GM19324 (cell line): ENCODE measurements at regions not wholly inside any gene's neighbourhood (a gene's known extent, or its start where the extent isn't known, plus 50 kb on each side); places are given as distances from the start of the nearest gene placed in this dataset.

Experiments
- ATAC-seq: cut with Tn5 transposase; IDR thresholded peaks from one replicate; pipeline ENCODE4 v1.9.1; 2021; ENCODE audit warnings: mild to moderate bottlenecking, moderate library complexity; ENCODE audit not compliant: unreplicated experiment, low FRiP score

DNA sequence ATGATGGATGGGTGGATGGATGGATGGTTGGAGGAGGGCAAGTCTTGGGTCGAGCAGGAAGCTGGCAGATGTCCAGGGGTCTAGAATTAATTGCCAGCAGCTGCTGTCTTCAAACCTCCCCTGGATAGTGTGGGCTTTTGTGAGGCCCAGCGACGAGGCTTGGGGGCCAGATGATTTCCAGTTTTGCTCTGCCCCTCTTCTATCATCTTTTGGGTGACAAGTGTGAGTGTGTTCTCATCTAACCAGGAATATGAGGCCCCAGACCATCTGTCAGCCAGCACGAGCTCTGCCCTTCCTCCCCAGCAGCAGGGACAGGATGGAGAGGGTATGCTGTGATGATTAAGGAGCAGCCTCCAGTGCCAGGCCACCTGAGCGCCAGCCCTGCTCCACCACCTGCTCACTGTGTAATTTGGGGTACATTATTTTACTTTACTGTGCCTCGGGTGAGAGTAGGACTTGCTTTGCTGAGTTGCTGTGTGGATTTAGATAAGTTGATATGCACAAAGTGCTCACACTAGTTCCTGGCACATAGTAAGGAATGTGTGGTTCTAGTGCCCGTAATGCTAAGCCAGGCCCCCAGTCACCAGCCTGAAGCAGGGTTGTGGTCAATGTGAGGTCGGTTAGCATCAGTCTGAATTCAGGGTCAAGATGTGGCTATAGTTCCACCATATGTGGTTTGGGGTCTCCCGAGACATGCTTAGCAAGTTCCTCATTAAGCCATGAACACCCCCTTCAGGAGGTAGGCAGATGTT is 251.1 kb downstream of the CYP26B1 start:
- no peak for ATAC-seq

DNA sequence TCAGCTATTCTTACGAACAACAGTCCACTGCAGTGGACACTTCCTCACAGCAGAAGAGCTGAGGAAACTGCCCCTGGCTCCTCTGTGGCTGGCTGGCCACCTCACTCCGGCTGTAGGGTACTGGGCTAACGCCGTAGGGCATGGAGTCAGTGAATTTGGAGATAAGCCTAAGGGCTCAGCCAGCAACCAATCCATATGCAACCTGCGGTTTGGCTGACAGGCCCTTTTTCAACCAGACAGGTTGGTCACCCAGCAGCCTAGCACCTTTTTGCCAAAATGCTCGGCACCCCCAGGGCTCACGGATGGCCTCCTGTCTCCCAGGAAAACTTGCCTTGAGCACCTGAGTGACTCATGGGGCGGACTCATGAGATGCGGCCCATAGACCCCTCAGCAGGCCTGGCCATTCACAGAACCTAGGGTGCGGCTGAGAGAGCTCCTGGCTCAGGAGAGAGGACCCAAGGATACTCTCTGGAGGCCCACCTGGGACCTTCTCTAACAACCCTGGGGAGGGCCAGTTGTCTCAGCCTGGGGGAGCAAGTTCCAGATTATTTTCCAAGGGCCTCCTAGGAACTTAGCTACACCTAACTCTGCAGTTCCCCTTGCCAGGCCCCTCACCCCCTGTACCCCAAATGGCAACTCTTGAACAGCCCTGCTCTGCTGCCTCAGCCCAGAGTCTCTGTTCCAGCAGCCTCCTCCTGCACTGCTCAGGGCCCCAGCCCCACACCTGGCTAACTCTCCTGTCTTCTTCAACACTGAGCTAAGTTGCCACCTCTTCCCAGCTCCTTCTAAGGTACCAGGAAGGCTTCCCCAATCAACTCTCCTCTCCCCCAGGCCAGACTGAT is 252.1 kb downstream of the CYP26B1 start:
- no peak for ATAC-seq

DNA sequence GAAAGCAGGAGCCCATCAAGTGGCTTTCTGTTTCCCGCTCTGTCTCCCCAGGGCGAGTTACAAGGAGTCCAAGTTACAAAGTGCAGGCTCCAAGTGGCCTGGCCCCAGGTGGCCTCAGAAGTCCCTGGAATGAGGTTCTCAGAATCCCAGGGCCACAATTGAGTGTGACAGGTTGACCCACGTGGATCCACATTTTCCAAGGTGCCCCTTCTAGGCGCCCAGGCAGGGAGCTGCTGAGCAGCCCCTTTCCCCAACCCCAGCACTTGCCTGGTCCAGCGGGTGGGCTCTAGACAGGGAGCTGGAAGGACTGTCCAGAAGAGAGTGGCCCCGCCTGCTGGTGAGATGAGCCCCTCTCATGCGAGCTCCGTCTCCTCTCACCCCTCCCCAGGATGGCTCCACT is 253.4 kb downstream of the CYP26B1 start:
- ATAC-seq: no peak

DNA sequence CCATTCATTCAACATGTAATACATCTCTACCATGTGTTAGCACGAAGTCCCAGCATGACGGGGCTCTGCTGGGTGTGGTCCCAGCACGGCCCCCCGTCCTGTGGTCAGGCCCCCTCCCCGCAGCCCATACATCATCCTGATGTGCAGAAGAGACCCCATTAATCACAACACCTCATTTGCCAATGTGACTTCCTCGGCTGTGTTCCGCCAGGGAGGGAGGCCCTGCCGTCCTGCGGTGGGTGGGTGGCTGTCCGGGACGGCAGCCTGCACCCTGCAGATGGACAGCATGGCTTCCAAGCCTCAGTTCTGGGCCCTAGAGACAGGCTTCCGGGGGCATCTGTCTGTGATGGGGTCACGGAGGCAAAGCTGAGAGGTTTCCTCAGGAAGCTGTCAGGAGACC is 254.0 kb downstream of the CYP26B1 start:
- ATAC-seq: no peak

DNA sequence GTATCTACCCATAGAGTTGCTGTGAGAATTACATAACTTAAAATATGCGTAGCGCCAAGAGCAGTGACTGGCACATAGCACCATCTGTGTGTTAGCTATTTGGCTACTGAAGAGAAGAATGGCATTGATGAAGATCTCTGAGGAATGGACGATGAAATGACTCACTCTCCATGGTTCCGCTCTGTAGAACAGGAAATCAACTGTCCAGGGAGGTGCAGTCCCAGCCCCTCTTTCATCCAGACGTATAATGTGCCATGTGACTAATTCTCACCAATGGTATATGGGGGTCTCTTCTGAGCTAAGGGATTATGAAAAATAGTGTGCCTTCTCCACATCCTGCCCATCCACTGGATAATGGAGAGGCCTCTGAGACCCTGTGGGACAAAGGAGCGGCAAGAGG is 254.8 kb downstream of the CYP26B1 start:
- no peak for ATAC-seq

DNA sequence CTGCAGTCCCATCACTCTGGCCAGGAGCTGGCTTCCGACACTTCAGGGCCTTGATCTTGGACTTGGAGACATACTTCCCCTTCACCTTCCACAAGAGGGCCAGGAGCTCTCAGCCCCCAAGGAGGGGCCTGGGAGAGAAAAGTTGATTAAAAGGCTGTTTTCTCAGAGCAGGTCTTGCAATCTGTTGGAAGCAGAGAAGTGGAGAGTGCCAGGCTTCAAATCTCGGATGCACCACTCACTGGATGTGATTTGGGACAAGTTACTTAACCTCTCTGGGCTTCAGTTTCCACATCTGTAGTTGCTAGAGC is 255.3 kb downstream of the CYP26B1 start:
- no peak for ATAC-seq

DNA sequence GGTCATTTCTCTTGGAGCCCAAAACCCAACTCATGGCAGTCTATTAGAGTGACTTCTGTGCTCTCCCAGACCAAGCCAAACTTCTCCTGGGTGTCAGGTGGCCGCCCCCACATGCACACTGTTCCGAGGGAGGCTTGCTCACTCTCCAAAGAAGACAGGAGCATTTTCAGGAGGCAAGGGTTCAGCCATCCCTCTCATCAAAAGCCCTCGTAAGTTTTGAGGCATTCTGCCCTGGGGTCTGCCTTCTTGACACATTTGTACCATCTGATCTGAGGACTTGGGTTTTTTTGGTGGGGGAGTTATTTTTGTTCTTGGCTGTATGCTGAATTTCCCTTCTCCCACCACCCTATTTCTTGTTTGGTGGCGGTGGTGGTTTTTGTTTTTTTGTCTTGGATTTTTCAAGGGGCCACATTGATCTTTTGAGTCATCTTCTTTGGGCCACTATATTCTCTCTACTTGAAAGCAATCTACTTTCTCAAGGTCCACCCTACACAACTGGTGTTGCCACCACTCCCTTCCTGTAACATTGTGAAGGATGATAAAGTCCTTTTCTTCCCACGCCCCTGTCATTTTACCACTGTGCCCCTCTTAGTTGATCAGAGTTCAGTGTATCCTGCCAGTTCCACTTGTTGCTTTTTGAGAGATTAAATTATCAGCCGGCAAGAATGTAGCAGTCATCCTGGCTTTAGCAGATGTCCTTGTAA is 255.8 kb downstream of the CYP26B1 start:
- no peak for ATAC-seq

DNA sequence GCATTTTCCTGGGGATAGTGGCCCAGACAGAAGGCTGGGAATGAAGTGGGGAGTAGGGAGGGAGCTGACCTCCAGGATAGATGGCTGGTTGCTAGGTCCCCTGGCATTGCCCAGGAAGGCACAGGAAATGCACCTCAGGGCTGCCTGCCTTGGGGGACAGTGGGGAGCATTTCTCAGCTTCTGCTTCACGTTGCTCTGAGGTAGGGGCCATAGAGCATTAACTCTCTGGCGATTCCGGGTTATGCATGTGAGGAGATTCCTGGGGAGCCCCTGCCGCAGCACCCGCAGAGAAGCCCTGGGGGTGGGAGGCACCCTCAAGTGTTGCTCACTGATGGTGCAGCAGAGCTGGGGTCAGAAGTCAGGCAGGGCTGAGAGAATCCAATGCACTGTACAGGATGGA is 256.5 kb downstream of the CYP26B1 start:
- no peak for ATAC-seq

DNA sequence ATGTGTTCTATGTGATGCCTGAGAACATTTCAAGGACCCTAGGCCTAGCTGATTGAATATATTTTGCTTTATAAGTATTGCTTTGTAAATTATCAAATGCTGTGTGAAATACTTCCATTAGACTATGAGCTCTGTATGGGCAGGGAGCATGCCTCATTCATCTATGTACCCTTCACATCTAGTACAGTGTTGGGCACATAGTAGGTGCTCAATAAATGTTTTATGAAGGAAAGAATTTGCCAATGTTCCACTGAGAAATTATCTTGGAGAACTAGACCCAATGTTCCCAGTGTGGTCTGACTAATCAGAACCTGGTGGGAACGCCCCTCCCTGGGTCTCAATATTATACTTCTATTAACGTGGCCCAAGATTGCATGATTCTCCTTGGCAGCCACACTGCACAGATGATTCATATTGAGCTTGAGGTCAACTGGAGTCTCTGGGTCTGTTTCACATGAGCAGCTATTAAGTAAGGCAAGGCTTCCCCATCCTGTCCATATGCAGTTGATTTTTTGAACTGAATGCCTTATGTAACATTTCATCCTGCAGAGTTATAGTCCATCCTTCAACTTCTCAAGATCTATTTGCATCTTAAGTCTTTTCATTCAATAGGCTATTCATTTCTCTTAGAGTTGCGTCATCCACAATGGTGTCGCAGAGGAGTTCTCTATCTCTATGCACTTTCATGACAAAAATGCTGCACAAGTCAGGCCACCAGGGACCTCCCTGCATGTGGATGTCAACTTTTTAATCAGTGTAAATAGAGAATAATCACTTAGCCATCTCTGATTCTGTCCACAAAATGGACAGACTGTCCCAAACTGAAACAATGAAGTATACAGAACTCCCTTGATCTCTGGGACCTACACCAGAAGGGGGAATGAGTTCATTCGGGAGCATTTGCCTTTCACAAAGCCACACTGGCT is 257.6 kb downstream of the CYP26B1 start:
- ATAC-seq: no peak

DNA sequence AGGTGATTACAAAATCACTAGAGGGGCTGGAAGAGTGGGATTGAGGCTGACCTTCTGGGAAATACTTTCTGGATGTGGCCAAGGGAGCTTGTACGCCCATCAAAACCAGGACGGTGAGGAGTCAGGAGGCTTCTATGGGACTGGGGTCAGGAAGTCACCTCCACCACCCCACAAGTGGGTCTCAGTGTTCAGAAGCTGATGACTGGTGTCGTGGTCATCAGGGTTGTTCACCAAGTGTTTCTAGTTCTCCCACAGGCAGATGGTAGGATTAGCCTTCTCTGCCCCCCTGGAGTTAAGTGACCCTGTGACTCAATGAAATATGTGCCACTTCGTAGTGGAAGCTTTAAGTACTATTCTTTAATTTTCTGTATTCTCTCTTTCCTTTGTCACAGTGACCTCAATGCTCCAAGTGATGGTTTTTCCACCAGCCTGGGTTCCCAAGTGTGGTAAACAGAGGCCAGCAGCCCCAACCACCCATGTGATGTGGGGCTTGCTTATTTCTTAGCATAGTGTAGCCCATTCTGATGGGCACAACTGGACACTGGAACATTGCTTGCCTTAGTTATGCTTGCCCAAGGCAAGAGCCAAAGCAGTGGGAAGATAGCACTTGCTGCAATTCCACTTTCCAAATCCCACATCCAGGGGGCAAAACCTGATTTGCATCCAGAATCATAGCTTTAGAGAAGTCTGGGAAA is 258.8 kb downstream of the CYP26B1 start:
- ATAC-seq: no peak

DNA sequence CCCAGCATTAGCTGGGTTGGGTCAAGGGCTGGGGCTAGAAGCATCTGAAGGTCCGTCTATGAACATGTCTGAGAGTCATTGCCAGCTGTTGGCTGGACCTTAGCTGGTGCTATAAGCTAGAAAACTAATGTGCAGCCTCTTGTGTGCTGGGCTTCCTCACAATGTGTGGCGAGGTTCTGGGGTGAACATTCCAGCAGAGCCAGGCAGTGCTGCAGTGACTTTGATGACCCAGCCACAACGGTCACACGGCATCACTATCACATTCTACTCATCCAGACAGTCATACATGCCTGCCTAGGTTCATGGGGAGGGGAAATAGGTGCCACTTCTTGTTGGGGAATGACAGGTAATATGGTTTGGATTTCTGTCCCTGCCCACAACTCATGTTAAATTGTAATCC is 260.5 kb downstream of the CYP26B1 start:
- ATAC-seq: no peak

DNA sequence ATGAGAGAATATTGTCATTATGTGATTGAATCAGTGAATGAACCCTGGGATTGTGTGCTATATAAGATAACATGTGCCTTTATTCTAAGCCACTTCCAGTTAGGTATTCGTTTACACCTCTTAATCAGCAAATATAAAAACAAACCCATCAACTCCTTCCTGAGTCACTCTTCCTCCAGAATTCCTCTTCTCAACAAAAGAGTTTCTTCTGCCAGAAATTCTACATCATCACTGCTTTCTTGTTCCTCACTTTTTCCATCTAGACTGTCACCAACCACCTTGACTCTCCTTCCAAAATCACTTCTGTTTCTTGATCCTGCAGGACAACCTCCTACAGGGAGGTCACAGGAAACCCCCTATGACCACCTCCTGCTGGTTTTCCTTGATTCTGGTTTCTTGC is 261.4 kb downstream of the CYP26B1 start:
- ATAC-seq: no peak

DNA sequence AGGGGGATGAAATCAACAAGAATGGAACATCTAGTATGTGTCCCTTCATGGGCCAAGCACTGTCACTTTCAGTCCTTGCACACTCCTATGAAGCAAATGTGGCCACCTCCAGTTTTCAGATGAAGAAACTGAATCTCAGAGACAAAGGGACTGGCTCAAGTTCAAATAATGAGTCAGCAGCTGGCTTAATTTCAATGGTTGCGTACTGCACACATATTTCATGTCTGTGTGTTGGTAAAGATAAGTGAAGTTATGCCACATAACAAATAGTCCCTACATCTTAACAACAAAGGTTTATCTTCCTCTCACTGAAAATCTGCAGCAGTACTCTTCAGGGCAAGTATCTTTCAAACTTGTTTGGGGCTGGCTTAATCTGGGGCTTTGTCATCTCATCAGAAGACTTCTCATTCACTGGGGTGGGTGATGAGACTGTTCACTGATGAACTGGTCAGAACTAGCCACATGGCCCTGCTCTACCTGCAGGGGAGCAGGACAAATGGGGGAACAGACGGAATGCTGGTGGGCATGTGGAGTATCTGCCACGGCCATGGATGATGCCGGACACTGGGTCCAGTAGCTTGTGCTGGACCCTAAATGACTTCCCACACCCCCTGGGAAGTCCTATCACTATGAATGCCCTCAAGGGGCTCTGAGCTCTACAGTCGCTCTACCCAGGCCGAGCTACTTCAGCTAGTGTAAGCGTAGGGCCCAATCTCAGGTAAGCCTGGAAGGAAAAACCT is 263.2 kb downstream of the CYP26B1 start:
- no peak for ATAC-seq

DNA sequence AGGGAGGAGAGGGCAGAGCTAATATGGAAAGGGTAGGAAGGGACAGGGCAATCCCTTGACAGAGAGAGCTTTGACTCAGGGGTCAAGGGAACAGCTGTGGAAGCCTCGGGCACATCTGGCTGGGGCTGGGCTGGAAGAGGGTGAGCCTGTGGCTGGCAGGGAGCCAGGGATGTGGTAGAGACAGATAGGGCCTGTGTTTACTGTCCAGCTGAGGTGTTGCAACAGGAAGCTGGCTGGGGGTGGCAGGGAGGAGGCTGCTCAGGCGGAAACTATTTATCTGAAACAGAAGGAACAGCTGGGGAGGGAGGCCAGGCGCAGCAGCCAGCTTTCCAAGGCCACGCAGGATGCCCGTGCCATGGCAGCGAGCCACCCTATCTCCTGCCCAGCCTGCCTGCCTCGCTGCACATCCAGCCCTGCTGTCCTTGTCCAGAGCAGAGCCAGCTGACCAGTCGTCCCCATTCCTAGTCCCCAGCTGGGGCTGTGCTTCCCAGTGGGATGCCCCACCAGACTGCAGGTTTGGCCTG is 264.7 kb downstream of the CYP26B1 start:
- no peak for ATAC-seq

DNA sequence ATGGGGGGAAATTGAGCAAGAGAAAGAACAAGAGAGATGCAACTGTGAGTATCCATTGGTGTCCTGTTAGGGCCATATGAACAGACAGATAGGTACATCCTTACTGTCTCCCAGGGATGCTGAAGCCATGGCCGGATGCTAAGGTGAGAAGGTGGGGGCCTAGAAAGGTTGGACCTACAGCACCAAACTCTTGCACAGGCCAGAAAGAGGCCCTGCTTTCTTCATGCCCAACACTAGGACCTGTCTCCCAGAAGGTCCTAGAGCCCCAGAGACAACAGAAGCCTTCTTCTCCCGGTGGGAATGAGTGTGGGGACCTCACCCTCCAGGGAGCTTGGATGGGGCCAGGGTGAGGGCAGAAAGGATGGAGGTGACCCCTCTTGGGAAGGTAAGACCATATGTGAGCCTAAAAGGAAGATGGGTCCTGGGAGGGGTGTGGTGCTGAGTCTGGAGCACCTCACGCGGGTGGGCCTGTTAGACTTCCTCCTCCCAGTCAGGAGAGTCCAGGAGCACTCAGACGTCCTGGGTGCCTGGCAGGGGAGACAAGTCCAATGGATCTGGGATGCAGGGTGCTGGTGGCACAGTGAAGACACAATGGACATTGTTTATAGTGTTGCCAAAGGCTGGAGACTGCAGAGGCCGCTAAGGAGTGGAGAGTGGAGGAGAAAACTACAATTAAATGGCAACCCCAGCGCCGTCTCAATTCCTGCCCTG is 265.3 kb downstream of the CYP26B1 start:
- ATAC-seq: no peak

DNA sequence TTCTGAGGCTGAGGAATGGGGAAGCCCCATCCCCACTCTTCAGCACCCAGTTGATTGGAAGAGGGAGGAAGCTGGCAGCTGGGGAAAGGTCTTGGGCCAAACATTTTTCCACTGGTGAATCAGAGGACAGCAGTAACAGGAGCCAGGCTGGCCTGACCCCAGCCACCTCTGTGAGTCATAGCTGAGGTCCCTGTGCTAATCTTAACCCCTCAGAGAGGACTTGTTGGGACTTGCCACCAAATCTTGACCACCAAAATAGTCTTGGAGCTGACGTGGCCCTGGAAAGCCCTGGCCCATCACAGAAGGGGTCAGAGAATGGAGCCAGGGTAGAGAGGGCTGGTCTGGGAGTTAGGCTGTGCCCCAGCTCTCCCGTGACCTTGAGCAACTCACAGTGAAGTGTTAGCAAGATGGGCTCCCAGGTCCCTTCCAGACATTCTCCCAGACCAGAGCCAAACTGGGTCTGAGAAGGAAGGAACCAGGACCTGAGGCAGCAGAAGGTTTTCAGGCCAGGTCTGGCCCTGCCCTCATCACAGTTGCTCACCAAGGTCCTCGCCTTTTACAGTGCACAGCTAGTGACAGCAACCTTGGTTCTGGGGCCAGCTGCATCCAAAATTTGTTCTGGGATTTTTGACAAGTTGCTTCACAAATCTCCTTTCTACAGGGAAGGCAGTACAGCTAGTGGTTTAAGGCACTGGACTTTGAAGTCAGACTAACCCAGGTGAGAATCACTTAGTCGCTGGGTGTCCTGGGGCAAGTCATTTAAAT is 266.6 kb downstream of the CYP26B1 start:
- ATAC-seq: no peak

DNA sequence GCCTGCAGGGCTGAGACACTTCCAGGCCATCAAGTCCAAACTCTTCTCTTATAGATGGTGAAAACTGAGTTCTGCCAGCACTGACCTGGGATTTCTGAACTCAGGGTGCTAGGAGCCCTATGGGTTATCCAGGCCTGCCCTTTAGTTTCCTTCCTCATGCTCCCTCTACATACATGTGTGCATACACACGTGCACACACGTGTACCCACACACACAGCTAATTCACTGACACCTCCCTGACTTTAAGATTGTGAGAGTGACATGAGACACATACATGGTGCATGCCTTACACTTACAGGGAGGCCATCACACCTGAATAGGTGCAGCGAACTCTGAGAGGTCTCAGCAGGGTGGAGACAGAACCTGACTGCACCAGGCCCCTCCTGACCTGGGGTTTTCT is 267.4 kb downstream of the CYP26B1 start:
- ATAC-seq: no peak
